ENCODE measurements at regions not wholly inside any gene's neighbourhood (a gene's known extent, or its start where the extent isn't known, plus 50 kb on each side); places are given as distances from the start of the nearest gene placed in this dataset.

DNA sequence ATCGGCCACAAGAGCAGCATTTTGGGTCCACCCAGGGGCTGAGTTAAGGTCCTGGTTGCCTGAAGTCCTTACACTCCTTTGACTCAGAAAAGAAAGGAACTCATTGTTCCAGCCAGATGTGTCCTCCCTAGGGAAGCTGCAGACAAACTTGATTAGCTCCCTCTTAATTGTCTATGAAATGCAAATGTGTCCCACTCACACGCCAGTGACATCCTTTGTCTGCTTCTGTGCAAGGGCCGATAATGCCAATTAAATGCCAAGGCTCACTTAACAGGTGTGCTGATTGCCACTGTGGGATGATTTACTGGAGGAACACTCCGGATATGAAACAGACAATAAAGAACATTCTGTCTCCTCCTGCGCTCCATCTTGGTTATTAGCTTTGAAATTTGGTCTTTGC lies 332.9 kb upstream of the CPEB2 start:
- Histone ChIP-seq H3K79me2 (ENCODE audit: insufficient read depth, low read length) (no peaks in the 10 kb centered on the region), H3K9me3 (ENCODE audit: control insufficient read depth, low read depth, low read length) (no peaks in the 10 kb centered on the region), H2BK20ac (ENCODE audit: low read depth, low read length, poor library complexity, severe bottlenecking) (no peak overlapping the region), H3K4me2 (ENCODE audit: insufficient read depth, insufficient read length, low read length) (no peak overlapping the region), H3K4me1 (ENCODE audit: insufficient read depth, low read length) (no peaks in the 10 kb centered on the region), H3K23ac (ENCODE audit: insufficient read length, low read depth, low read length) (no peak overlapping the region), H3K14ac (ENCODE audit: insufficient read depth, low read length) (no peak overlapping the region), H3K79me1 (ENCODE audit: insufficient read depth, low read depth, low read length, poor library complexity, severe bottlenecking) (no peaks in the 10 kb centered on the region), H2AK5ac (ENCODE audit: insufficient read length, low read length) (no peak overlapping the region), H2BK15ac (ENCODE audit: low read depth, low read length) (no peak overlapping the region), H4K8ac (replicated peaks; ENCODE audit: insufficient read length, low read depth, low read length) (no peak overlapping the region), H2BK12ac (ENCODE audit: insufficient read length, low read depth, low read length) (no peak overlapping the region), H3K4ac (ENCODE audit: low read depth, low read length) (no peak overlapping the region), H2BK120ac (ENCODE audit: low read depth, low read length, poor library complexity, severe bottlenecking) (no peak overlapping the region), H4K91ac (ENCODE audit: insufficient read length, low read depth, low read length) (no peak overlapping the region), H3K18ac (ENCODE audit: insufficient read length, low read depth, low read length) (no peak overlapping the region), H4K5ac (ENCODE audit: insufficient read length, low read depth, low read length) (no peak overlapping the region), H2AFZ (ENCODE audit: low read length) (no peak overlapping the region), H3K27me3 (ENCODE audit: insufficient read depth, low read length) (no peaks in the 10 kb centered on the region), H3K23me2 (ENCODE audit: insufficient read length, low read depth, low read length, poor library complexity, severe bottlenecking) (no peaks in the 10 kb centered on the region), H3K56ac (ENCODE audit: insufficient read length, low read depth, low read length) (no peak overlapping the region), H3K9ac (ENCODE audit: extremely low read depth, insufficient read length, low read length) (no peak overlapping the region), H3K27ac (ENCODE audit: insufficient read length, low read depth, low read length) (no peak overlapping the region), H3T11ph (ENCODE audit: low read length) (no peak overlapping the region), H4K20me1 (ENCODE audit: control insufficient read depth, insufficient read depth, insufficient read length) (no peaks in the 10 kb centered on the region), H2BK5ac (ENCODE audit: insufficient read length, low read length) (no peak overlapping the region)
- peaks cover 13 to 21% of the 10 kb centered on the region in 2 experiments for H3K9me3 Mint-ChIP-seq
- H3K36me3 Mint-ChIP-seq (ENCODE audit: insufficient read depth in 1 of 3, low read depth in 3 of 3), result peaks cover 6 to 14% (median 7%) of the 10 kb centered on the region in 3 experiments; a peak in 6 of 7 replicates
- H3K27ac Mint-ChIP-seq, result no peak overlapping the region
- WGBS (ENCODE audit: extremely low coverage, insufficient read length, low lambda C conversion rate), result no CpG with 5 or more reads among the region's 5 CpGs
- H3K4me3 Mint-ChIP-seq, result no peak overlapping the region
- TF ChIP-seq, protein P1, sequence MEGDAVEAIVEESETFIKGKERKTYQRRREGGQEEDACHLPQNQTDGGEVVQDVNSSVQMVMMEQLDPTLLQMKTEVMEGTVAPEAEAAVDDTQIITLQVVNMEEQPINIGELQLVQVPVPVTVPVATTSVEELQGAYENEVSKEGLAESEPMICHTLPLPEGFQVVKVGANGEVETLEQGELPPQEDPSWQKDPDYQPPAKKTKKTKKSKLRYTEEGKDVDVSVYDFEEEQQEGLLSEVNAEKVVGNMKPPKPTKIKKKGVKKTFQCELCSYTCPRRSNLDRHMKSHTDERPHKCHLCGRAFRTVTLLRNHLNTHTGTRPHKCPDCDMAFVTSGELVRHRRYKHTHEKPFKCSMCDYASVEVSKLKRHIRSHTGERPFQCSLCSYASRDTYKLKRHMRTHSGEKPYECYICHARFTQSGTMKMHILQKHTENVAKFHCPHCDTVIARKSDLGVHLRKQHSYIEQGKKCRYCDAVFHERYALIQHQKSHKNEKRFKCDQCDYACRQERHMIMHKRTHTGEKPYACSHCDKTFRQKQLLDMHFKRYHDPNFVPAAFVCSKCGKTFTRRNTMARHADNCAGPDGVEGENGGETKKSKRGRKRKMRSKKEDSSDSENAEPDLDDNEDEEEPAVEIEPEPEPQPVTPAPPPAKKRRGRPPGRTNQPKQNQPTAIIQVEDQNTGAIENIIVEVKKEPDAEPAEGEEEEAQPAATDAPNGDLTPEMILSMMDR (conservative IDR thresholded peaks at IDR 0.05), result no peak
- no peak for DNase-seq
- no peaks in the 10 kb centered on the region for H3K27me3 Mint-ChIP-seq (ENCODE audit: low read depth)
- H3K4me1 Mint-ChIP-seq, result peaks cover 5 to 14% of the 10 kb centered on the region in 2 experiments

All from H9 (cell line).